H9 (cell line): ENCODE measurements at regions not wholly inside any gene's neighbourhood (a gene's known extent, or its start where the extent isn't known, plus 50 kb on each side); places are given as distances from the start of the nearest gene placed in this dataset.

Experiments
- DNase-seq: peaks from one replicate; pipeline ENCODE4 v3.0.0-alpha.2; 2017
- H2AFZ ChIP-seq: one replicate; pipeline ENCODE4 v1.6.1; 2013; ENCODE audit warnings: mild to moderate bottlenecking, low read length, control low read depth, moderate library complexity
- H2AK5ac ChIP-seq: 2 replicates; pipeline ENCODE4 v1.6.1; 2013; ENCODE audit warnings: low read length, control low read depth, mixed read lengths; ENCODE audit not compliant: insufficient read length
- H2BK120ac ChIP-seq: one replicate; pipeline ENCODE4 v1.6.1; 2013; ENCODE audit warnings: low read depth, mild to moderate bottlenecking, low read length, control low read depth, inconsistent platforms; ENCODE audit not compliant: poor library complexity, severe bottlenecking
- H2BK12ac ChIP-seq: 2 replicates; pipeline ENCODE4 v1.6.1; 2013; ENCODE audit warnings: low read length, control low read depth, mixed read lengths, low read depth; ENCODE audit not compliant: insufficient read length
- H2BK15ac ChIP-seq: 2 replicates; pipeline ENCODE4 v1.6.1; 2013; ENCODE audit warnings: low read depth, low read length, control low read depth
- H2BK20ac ChIP-seq: one replicate; pipeline ENCODE4 v1.6.1; 2013; ENCODE audit warnings: low read depth, mild to moderate bottlenecking, low read length, control low read depth, inconsistent platforms; ENCODE audit not compliant: poor library complexity, severe bottlenecking
- H2BK5ac ChIP-seq: 2 replicates; pipeline ENCODE4 v1.6.1; 2013; ENCODE audit warnings: low read length, control low read depth, mixed read lengths; ENCODE audit not compliant: insufficient read length
- H3K14ac ChIP-seq: 2 replicates; pipeline ENCODE4 v1.6.1; 2013; ENCODE audit warnings: low read length, control low read depth; ENCODE audit not compliant: insufficient read depth
- H3K18ac ChIP-seq: 2 replicates; pipeline ENCODE4 v1.6.1; 2013; ENCODE audit warnings: low read depth, mild to moderate bottlenecking, mixed read lengths, low read length, control low read depth; ENCODE audit not compliant: insufficient read length
- H3K23ac ChIP-seq: 2 replicates; pipeline ENCODE4 v1.6.1; 2013; ENCODE audit warnings: low read length, control low read depth, mixed read lengths, low read depth; ENCODE audit not compliant: insufficient read length
- H3K23me2 ChIP-seq: 2 replicates; pipeline ENCODE4 v1.6.1; 2013; ENCODE audit warnings: low read depth, mild to moderate bottlenecking, mixed read lengths, low read length, control low read depth; ENCODE audit not compliant: insufficient read length, poor library complexity, severe bottlenecking
- H3K27ac ChIP-seq: 2 replicates; pipeline ENCODE4 v1.5.1; 2013; ENCODE audit warnings: low read length, control low read depth, mixed read lengths, low read depth; ENCODE audit not compliant: insufficient read length
- H3K27me3 ChIP-seq: 2 replicates; pipeline ENCODE4 v1.6.1; 2013; ENCODE audit warnings: low read length, control low read depth, inconsistent platforms; ENCODE audit not compliant: insufficient read depth
- H3K4ac ChIP-seq: 2 replicates; pipeline ENCODE4 v1.6.1; 2013; ENCODE audit warnings: low read depth, mild to moderate bottlenecking, control low read depth, inconsistent platforms, low read length, moderate library complexity
- H3K4me1 ChIP-seq: 2 replicates; pipeline ENCODE4 v1.6.1; 2013; ENCODE audit warnings: low read length, control low read depth, inconsistent platforms; ENCODE audit not compliant: insufficient read depth
- H3K4me2 ChIP-seq: 2 replicates; pipeline ENCODE4 v1.6.1; 2013; ENCODE audit warnings: low read length, control low read depth, mixed read lengths; ENCODE audit not compliant: insufficient read length, insufficient read depth
- H3K56ac ChIP-seq: 2 replicates; pipeline ENCODE4 v1.6.1; 2013; ENCODE audit warnings: low read depth, mild to moderate bottlenecking, mixed read lengths, low read length, control low read depth; ENCODE audit not compliant: insufficient read length
- H3K79me1 ChIP-seq: 2 replicates; pipeline ENCODE4 v1.6.1; 2013; ENCODE audit warnings: low read depth, mild to moderate bottlenecking, moderate library complexity, low read length, control low read depth, inconsistent platforms; ENCODE audit not compliant: insufficient read depth, poor library complexity, severe bottlenecking
- H3K79me2 ChIP-seq: 2 replicates; pipeline ENCODE4 v1.6.1; 2013; ENCODE audit warnings: low read length, control low read depth, inconsistent platforms; ENCODE audit not compliant: insufficient read depth
- H3K9ac ChIP-seq: 2 replicates; pipeline ENCODE4 v1.6.1; 2013; ENCODE audit warnings: low read length, control low read depth, mixed read lengths; ENCODE audit not compliant: insufficient read length; ENCODE audit errors: extremely low read depth
- H3K9me3 ChIP-seq: one replicate; pipeline ENCODE4 v1.6.1; 2013; ENCODE audit warnings: low read depth, low read length, inconsistent platforms; ENCODE audit not compliant: control insufficient read depth
- H3T11ph ChIP-seq: one replicate; pipeline ENCODE4 v1.6.1; 2013; ENCODE audit warnings: mild to moderate bottlenecking, low read length, control low read depth, inconsistent platforms
- H4K20me1 ChIP-seq: one replicate; pipeline ENCODE4 v1.6.1; 2013; ENCODE audit not compliant: control insufficient read depth, insufficient read length, insufficient read depth
- H4K5ac ChIP-seq: 2 replicates; pipeline ENCODE4 v1.6.1; 2013; ENCODE audit warnings: low read depth, mild to moderate bottlenecking, mixed read lengths, low read length, control low read depth; ENCODE audit not compliant: insufficient read length
- H4K8ac ChIP-seq: replicated peaks from 2 replicates; pipeline ENCODE4 v1.6.1; 2013; ENCODE audit warnings: low read length, control low read depth, mixed read lengths, low read depth; ENCODE audit not compliant: insufficient read length
- H4K91ac ChIP-seq: 2 replicates; pipeline ENCODE4 v1.6.1; 2013; ENCODE audit warnings: low read depth, mild to moderate bottlenecking, moderate library complexity, mixed read lengths, low read length, control low read depth; ENCODE audit not compliant: insufficient read length
- H3K27ac Mint-ChIP-seq, 3 experiments: 2 replicates in 2 of 3; 3 replicates in 1 of 3; pipeline ENCODE4 v1.8.0; 2020 to 2021; ENCODE audit warnings: mixed read lengths in 3 of 3, mild to moderate bottlenecking in 1 of 3, moderate library complexity in 1 of 3
- H3K27me3 Mint-ChIP-seq: 2 replicates; pipeline ENCODE4 v1.8.0; 2021; ENCODE audit warnings: low read depth, mild to moderate bottlenecking, moderate library complexity, mixed read lengths
- H3K36me3 Mint-ChIP-seq, 3 experiments: 2 replicates in 2 of 3; 3 replicates in 1 of 3; pipeline ENCODE4 v1.8.0; 2020 to 2021; ENCODE audit warnings: low read depth in 3 of 3, mixed read lengths in 3 of 3; ENCODE audit not compliant: insufficient read depth in 1 of 3
- H3K4me1 Mint-ChIP-seq, 2 experiments: 2 replicates each; pipeline ENCODE4 v1.8.0; 2020; ENCODE audit warnings: mixed read lengths in 2 of 2
- H3K4me3 Mint-ChIP-seq, 2 experiments: 2 replicates in 1 of 2; 3 replicates in 1 of 2; pipeline ENCODE4 v1.8.0; 2020 to 2021; ENCODE audit warnings: mild to moderate bottlenecking in 2 of 2, mixed read lengths in 2 of 2, moderate library complexity in 1 of 2
- H3K9me3 Mint-ChIP-seq, 2 experiments: 2 replicates in 1 of 2; 3 replicates in 1 of 2; pipeline ENCODE4 v1.8.0; 2020; ENCODE audit warnings: mild to moderate bottlenecking in 2 of 2, mixed read lengths in 2 of 2, moderate library complexity in 1 of 2
- WGBS: extraction: QIAGEN DNeasy Blood & Tissue Kit; methylation state at CpG from one replicate; pipeline ENCODE4 v1.1.7; 2013; ENCODE audit warnings: missing lambda C conversion rate, low lambda C conversion rate, mixed read lengths; ENCODE audit not compliant: insufficient read length; ENCODE audit errors: extremely low coverage; 5-methylcytosine and 5-hydroxymethylcytosine counted together
- TF ChIP-seq, protein P1 (sequence below): fragments of 200-600 bp; sonication (generic); conservative IDR thresholded peaks from 3 replicates; pipeline ENCODE4 v1.8.0; 2021; ENCODE audit warnings: antibody characterized with exemption, mild to moderate bottlenecking

DNA sequence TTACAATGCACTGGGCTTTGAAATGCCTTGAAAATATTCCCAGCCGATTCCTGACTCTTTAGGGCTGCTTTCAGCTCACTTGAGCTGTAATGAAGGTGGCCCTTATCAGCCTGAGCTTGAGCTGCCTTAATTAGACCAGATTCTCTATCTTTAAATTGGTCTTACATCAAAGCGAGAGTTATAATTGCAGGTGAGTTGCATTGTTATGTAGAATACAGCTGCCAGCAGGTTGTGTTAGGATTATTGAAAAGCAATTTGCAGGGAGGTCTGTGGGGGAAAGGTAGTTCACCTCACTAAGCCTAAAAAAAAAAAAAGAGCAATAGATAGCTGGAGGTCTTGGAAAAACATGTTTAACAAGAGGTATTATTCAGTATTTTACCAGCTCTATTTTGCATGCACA, 142.2 kb upstream of the HABP2 start:
- Histone ChIP-seq H3K23me2 (no peaks in the 10 kb centered on the region), H2BK15ac (no peak overlapping the region), H3K23ac (no peak overlapping the region), H2BK20ac (no peak overlapping the region), H2BK12ac (no peak overlapping the region), H3K79me2 (no peaks in the 10 kb centered on the region), H3K4ac (no peak overlapping the region), H3K4me2 (no peak overlapping the region), H3K9me3 (no peaks in the 10 kb centered on the region), H4K91ac (no peak overlapping the region), H3K18ac (no peak overlapping the region), H3K4me1 (peaks cover 11% of the 10 kb centered on the region), H2AK5ac (no peak overlapping the region), H3K56ac (no peak overlapping the region), H3K14ac (no peak overlapping the region), H2BK5ac (no peak overlapping the region), H3K27ac (no peak overlapping the region), H4K5ac (no peak overlapping the region), H3K27me3 (no peaks in the 10 kb centered on the region; the same call in 1 of the 2 replicates), H2AFZ (no peak overlapping the region), H4K20me1 (no peaks in the 10 kb centered on the region), H3K9ac (no peak overlapping the region), H4K8ac (no peak overlapping the region), H3T11ph (no peak overlapping the region), H2BK120ac (no peak overlapping the region), H3K79me1 (no peaks in the 10 kb centered on the region)
- Mint-ChIP-seq H3K4me3 (no peak overlapping the region), H3K9me3 (no peaks in the 10 kb centered on the region; a peak in 3 of 5 replicates), H3K36me3 (no peaks in the 10 kb centered on the region), H3K4me1 (peaks cover 31 to 49% of the 10 kb centered on the region in 2 experiments), H3K27me3 (peaks cover 63% of the 10 kb centered on the region), H3K27ac (peak overlapping the region in 1 of 3 experiments; percentile 69; a peak in 1 of 7 replicates)
- DNase-seq: no peak
- TF ChIP-seq, protein P1, sequence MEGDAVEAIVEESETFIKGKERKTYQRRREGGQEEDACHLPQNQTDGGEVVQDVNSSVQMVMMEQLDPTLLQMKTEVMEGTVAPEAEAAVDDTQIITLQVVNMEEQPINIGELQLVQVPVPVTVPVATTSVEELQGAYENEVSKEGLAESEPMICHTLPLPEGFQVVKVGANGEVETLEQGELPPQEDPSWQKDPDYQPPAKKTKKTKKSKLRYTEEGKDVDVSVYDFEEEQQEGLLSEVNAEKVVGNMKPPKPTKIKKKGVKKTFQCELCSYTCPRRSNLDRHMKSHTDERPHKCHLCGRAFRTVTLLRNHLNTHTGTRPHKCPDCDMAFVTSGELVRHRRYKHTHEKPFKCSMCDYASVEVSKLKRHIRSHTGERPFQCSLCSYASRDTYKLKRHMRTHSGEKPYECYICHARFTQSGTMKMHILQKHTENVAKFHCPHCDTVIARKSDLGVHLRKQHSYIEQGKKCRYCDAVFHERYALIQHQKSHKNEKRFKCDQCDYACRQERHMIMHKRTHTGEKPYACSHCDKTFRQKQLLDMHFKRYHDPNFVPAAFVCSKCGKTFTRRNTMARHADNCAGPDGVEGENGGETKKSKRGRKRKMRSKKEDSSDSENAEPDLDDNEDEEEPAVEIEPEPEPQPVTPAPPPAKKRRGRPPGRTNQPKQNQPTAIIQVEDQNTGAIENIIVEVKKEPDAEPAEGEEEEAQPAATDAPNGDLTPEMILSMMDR: no peak
- no CpG with 5 or more reads among the region's 2 CpGs for WGBS
